BLaER1 (cell line): ENCODE measurements at regions not wholly inside any gene's neighbourhood (a gene's known extent, or its start where the extent isn't known, plus 50 kb on each side); places are given as distances from the start of the nearest gene placed in this dataset.

Experiments used
- H3K27ac ChIP-seq: shearing (Covaris generic); formaldehyde crosslinking; 2 replicates; pipeline ENCODE4 v1.8.1; 2022
- H3K27me3 ChIP-seq: shearing (Covaris generic); formaldehyde crosslinking; 2 replicates; pipeline ENCODE4 v1.8.1; 2022
- H3K36me3 ChIP-seq: shearing (Covaris generic); formaldehyde crosslinking; 2 replicates; pipeline ENCODE4 v1.8.1; 2022
- H3K4me1 ChIP-seq: shearing (Covaris generic); formaldehyde crosslinking; 2 replicates; pipeline ENCODE4 v1.8.1; 2022
- H3K4me2 ChIP-seq: shearing (Covaris generic); formaldehyde crosslinking; 2 replicates; pipeline ENCODE4 v1.8.1; 2022
- H3K4me3 ChIP-seq: shearing (Covaris generic); formaldehyde crosslinking; 2 replicates; pipeline ENCODE4 v1.8.1; 2022
- H3K9ac ChIP-seq: shearing (Covaris generic); formaldehyde crosslinking; 2 replicates; pipeline ENCODE4 v1.8.1; 2022
- H3K9me3 ChIP-seq: shearing (Covaris generic); formaldehyde crosslinking; 2 replicates; pipeline ENCODE4 v1.8.1; 2022
- H4K20me1 ChIP-seq: shearing (Covaris generic); formaldehyde crosslinking; 2 replicates; pipeline ENCODE4 v1.8.1; 2022
- Cebpa-rat ChIP-seq: shearing (Covaris generic); IDR thresholded peaks from 2 replicates; pipeline ENCODE4 v1.8.1; 2022

GRCh38 chr18:75830828-75831227 is 403.3 kb upstream of the SMIM21 start:
- Histone ChIP-seq H3K36me3 (no peaks in the 10 kb centered on the region), H3K4me3 (no peak overlapping the region), H3K4me2 (no peak overlapping the region), H4K20me1 (no peaks in the 10 kb centered on the region), H3K4me1 (peaks cover 18% of the 10 kb centered on the region), H3K9me3 (peaks cover 16% of the 10 kb centered on the region), H3K9ac (no peak overlapping the region), H3K27me3 (no peaks in the 10 kb centered on the region), H3K27ac (no peak overlapping the region)
- TF ChIP-seq Cebpa-rat, result no peak

GRCh38 chr18:75829091-75829490 is 401.6 kb upstream of the SMIM21 start:
- Histone ChIP-seq H3K9ac (no peak overlapping the region), H3K27me3 (no peaks in the 10 kb centered on the region), H3K36me3 (no peaks in the 10 kb centered on the region), H3K4me1 (peaks cover 18% of the 10 kb centered on the region), H3K9me3 (peaks cover 16% of the 10 kb centered on the region), H3K4me2 (no peak overlapping the region), H3K4me3 (no peak overlapping the region), H4K20me1 (no peaks in the 10 kb centered on the region), H3K27ac (no peak overlapping the region)
- TF ChIP-seq Cebpa-rat, result no peak

GRCh38 chr18:75828379-75828778 is 400.9 kb upstream of the SMIM21 start:
- no peak for TF ChIP-seq Cebpa-rat
- Histone ChIP-seq H3K27me3 (no peaks in the 10 kb centered on the region), H3K4me2 (no peak overlapping the region), H3K9ac (no peak overlapping the region), H4K20me1 (no peaks in the 10 kb centered on the region), H3K9me3 (peaks cover 16% of the 10 kb centered on the region), H3K27ac (no peak overlapping the region), H3K4me3 (no peak overlapping the region), H3K4me1 (peaks cover 11% of the 10 kb centered on the region), H3K36me3 (no peaks in the 10 kb centered on the region)

GRCh38 chr18:75827751-75828287 is 400.3 kb upstream of the SMIM21 start:
- no peak overlapping the region for H3K4me2 ChIP-seq
- TF ChIP-seq Cebpa-rat, result no peak
- H4K20me1 ChIP-seq, result no peaks in the 10 kb centered on the region
- no peaks in the 10 kb centered on the region for H3K27me3 ChIP-seq
- H3K9me3 ChIP-seq, result peaks cover 11% of the 10 kb centered on the region
- no peak overlapping the region for H3K4me3 ChIP-seq
- H3K27ac ChIP-seq, result no peak overlapping the region
- H3K9ac ChIP-seq, result no peak overlapping the region
- peaks cover 5% of the 10 kb centered on the region; the same call in 1 of the 2 replicates for H3K4me1 ChIP-seq
- H3K36me3 ChIP-seq, result no peaks in the 10 kb centered on the region

GRCh38 chr18:75824661-75825060 is 397.2 kb upstream of the SMIM21 start:
- no peaks in the 10 kb centered on the region for H3K9me3 ChIP-seq
- H3K36me3 ChIP-seq, result no peaks in the 10 kb centered on the region
- H3K4me2 ChIP-seq, result no peak overlapping the region
- no peak overlapping the region for H3K9ac ChIP-seq
- no peaks in the 10 kb centered on the region for H3K4me1 ChIP-seq
- TF ChIP-seq Cebpa-rat, result no peak
- no peak overlapping the region for H3K4me3 ChIP-seq
- H3K27ac ChIP-seq, result no peak overlapping the region
- H3K27me3 ChIP-seq, result no peaks in the 10 kb centered on the region
- no peaks in the 10 kb centered on the region for H4K20me1 ChIP-seq

- no peaks in the 10 kb centered on the region for H4K20me1 ChIP-seq
- H3K27me3 ChIP-seq, result no peaks in the 10 kb centered on the region
- H3K4me3 ChIP-seq, result no peak overlapping the region
- no peaks in the 10 kb centered on the region for H3K9me3 ChIP-seq
- no peak overlapping the region for H3K4me2 ChIP-seq
- no peaks in the 10 kb centered on the region for H3K36me3 ChIP-seq
- H3K4me1 ChIP-seq, result no peaks in the 10 kb centered on the region
- no peak overlapping the region for H3K9ac ChIP-seq
- no peak for TF ChIP-seq Cebpa-rat
- no peak overlapping the region for H3K27ac ChIP-seq
Observed at GRCh38 chr18:75823471-75823870, 396.0 kb upstream of the SMIM21 start.

- TF ChIP-seq Cebpa-rat, result no peak
- no peaks in the 10 kb centered on the region for H3K27me3 ChIP-seq
- H3K4me3 ChIP-seq, result no peak overlapping the region
- no peaks in the 10 kb centered on the region for H4K20me1 ChIP-seq
- no peaks in the 10 kb centered on the region; the same call in 1 of the 2 replicates for H3K9me3 ChIP-seq
- H3K4me2 ChIP-seq, result no peak overlapping the region
- no peak overlapping the region for H3K27ac ChIP-seq
- H3K36me3 ChIP-seq, result no peaks in the 10 kb centered on the region
- H3K9ac ChIP-seq, result no peak overlapping the region
- no peaks in the 10 kb centered on the region for H3K4me1 ChIP-seq
Observed at GRCh38 chr18:75818383-75818782, 390.9 kb upstream of the SMIM21 start.

- H3K9ac ChIP-seq, result no peak overlapping the region
- TF ChIP-seq Cebpa-rat, result no peak
- H3K27me3 ChIP-seq, result no peaks in the 10 kb centered on the region
- no peak overlapping the region for H3K4me2 ChIP-seq
- H3K4me1 ChIP-seq, result no peaks in the 10 kb centered on the region
- H4K20me1 ChIP-seq, result no peaks in the 10 kb centered on the region
- H3K9me3 ChIP-seq, result no peaks in the 10 kb centered on the region; the same call in 1 of the 2 replicates
- H3K4me3 ChIP-seq, result no peak overlapping the region
- no peak overlapping the region for H3K27ac ChIP-seq
- no peaks in the 10 kb centered on the region for H3K36me3 ChIP-seq
Observed at GRCh38 chr18:75815767-75816166, 388.3 kb upstream of the SMIM21 start.

- no peak overlapping the region for H3K9ac ChIP-seq
- no peak overlapping the region for H3K4me2 ChIP-seq
- no peaks in the 10 kb centered on the region for H3K36me3 ChIP-seq
- H3K27ac ChIP-seq, result no peak overlapping the region
- H4K20me1 ChIP-seq, result no peaks in the 10 kb centered on the region
- H3K27me3 ChIP-seq, result no peaks in the 10 kb centered on the region
- H3K9me3 ChIP-seq, result no peaks in the 10 kb centered on the region; the same call in 1 of the 2 replicates
- TF ChIP-seq Cebpa-rat, result no peak
- H3K4me3 ChIP-seq, result no peak overlapping the region
- no peaks in the 10 kb centered on the region for H3K4me1 ChIP-seq
Observed at GRCh38 chr18:75812761-75813160, 385.3 kb upstream of the SMIM21 start.

GRCh38 chr18:75810961-75811551 is 383.6 kb upstream of the SMIM21 start:
- no peaks in the 10 kb centered on the region for H3K36me3 ChIP-seq
- no peak for TF ChIP-seq Cebpa-rat
- no peaks in the 10 kb centered on the region for H3K27me3 ChIP-seq
- no peak overlapping the region for H3K4me2 ChIP-seq
- H4K20me1 ChIP-seq, result no peaks in the 10 kb centered on the region
- H3K27ac ChIP-seq, result no peak overlapping the region
- no peaks in the 10 kb centered on the region; the same call in 1 of the 2 replicates for H3K9me3 ChIP-seq
- no peaks in the 10 kb centered on the region for H3K4me1 ChIP-seq
- H3K4me3 ChIP-seq, result no peak overlapping the region
- no peak overlapping the region for H3K9ac ChIP-seq
